ENCODE measurements at regions not wholly inside any gene's neighbourhood (a gene's known extent, or its start where the extent isn't known, plus 50 kb on each side); places are given as distances from the start of the nearest gene placed in this dataset.

GRCh38 chr7:86947929-86948328, 111.5 kb downstream of the ELAPOR2 start:
- DNase-seq: no peak
- Histone ChIP-seq H3K4me1 (no peaks in the 10 kb centered on the region), H3K4me3 (no peak overlapping the region), H3K9ac (ENCODE audit: low read depth in 2 of 2, low read length in 2 of 2) (no peak overlapping the region), H3K27ac (no peak overlapping the region), H3K27me3 (no peaks in the 10 kb centered on the region), H3K36me3 (no peaks in the 10 kb centered on the region), H3K9me3 (no peaks in the 10 kb centered on the region)
- TF ChIP-seq CTCF (IDR thresholded peaks at IDR 0.05): no peak
- intact Hi-C loops (cut with DNase I): no loop called here

- Histone ChIP-seq H3K4me1 (no peaks in the 10 kb centered on the region), H3K36me3 (no peaks in the 10 kb centered on the region), H3K4me3 (no peak overlapping the region), H3K9ac (ENCODE audit: low read depth in 2 of 2, low read length in 2 of 2) (no peak overlapping the region), H3K27me3 (no peaks in the 10 kb centered on the region), H3K9me3 (no peaks in the 10 kb centered on the region), H3K27ac (no peak overlapping the region)
- intact Hi-C loops (cut with DNase I): loop anchor here (5.0 kb wide), 1 partner anchor 294 kb away; no protein-coding TSS in a partner anchor
- TF ChIP-seq CTCF (IDR thresholded peaks at IDR 0.05): no peak
- no peak for DNase-seq
These were observed 116.0 kb downstream of the ELAPOR2 start for GRCh38 chr7:86943447-86943846.

- Histone ChIP-seq H3K36me3 (no peaks in the 10 kb centered on the region), H3K4me1 (no peaks in the 10 kb centered on the region), H3K27me3 (no peaks in the 10 kb centered on the region), H3K9ac (ENCODE audit: low read depth in 2 of 2, low read length in 2 of 2) (no peak overlapping the region), H3K9me3 (no peaks in the 10 kb centered on the region), H3K27ac (no peak overlapping the region), H3K4me3 (no peak overlapping the region)
- TF ChIP-seq CTCF (IDR thresholded peaks at IDR 0.05): no peak
- intact Hi-C loops (cut with DNase I): loop anchor here (5.0 kb wide), 1 partner anchor 294 kb away; no protein-coding TSS in a partner anchor
- no peak for DNase-seq
These were observed 116.5 kb downstream of the ELAPOR2 start for GRCh38 chr7:86942995-86943394.

- no peaks in the 10 kb centered on the region for H3K9me3 ChIP-seq
- no peak for TF ChIP-seq CTCF (IDR thresholded peaks at IDR 0.05)
- intact Hi-C loops (cut with DNase I): loop anchor here (5.0 kb wide), 1 partner anchor 295 kb away; no protein-coding TSS in a partner anchor
- H3K27me3 ChIP-seq: no peaks in the 10 kb centered on the region
- H3K27ac ChIP-seq: no peak overlapping the region
- no peak for DNase-seq
- H3K36me3 ChIP-seq: no peaks in the 10 kb centered on the region
- no peak overlapping the region for H3K9ac ChIP-seq (ENCODE audit: low read depth in 2 of 2, low read length in 2 of 2)
- no peak overlapping the region for H3K4me3 ChIP-seq
- no peaks in the 10 kb centered on the region for H3K4me1 ChIP-seq
These were observed 117.4 kb downstream of the ELAPOR2 start for GRCh38 chr7:86942081-86942480.

GRCh38 chr7:86939197-86939814, 120.1 kb downstream of the ELAPOR2 start:
- intact Hi-C loops (cut with DNase I): loop anchor here (2.0 kb wide), 1 partner anchor 209 kb away; no protein-coding TSS in a partner anchor
- no peak overlapping the region for H3K4me3 ChIP-seq
- peak; percentile 83 for TF ChIP-seq CTCF (IDR thresholded peaks at IDR 0.05)
- H3K36me3 ChIP-seq: no peaks in the 10 kb centered on the region
- H3K9ac ChIP-seq (ENCODE audit: low read depth in 2 of 2, low read length in 2 of 2): no peak overlapping the region
- no peaks in the 10 kb centered on the region for H3K9me3 ChIP-seq
- no peaks in the 10 kb centered on the region for H3K4me1 ChIP-seq
- H3K27ac ChIP-seq: no peak overlapping the region
- H3K27me3 ChIP-seq: no peaks in the 10 kb centered on the region
- DNase-seq: peak; percentile 80
